ENCODE measurements at regions not wholly inside any gene's neighbourhood (a gene's known extent, or its start where the extent isn't known, plus 50 kb on each side); places are given as distances from the start of the nearest gene placed in this dataset.

DNA sequence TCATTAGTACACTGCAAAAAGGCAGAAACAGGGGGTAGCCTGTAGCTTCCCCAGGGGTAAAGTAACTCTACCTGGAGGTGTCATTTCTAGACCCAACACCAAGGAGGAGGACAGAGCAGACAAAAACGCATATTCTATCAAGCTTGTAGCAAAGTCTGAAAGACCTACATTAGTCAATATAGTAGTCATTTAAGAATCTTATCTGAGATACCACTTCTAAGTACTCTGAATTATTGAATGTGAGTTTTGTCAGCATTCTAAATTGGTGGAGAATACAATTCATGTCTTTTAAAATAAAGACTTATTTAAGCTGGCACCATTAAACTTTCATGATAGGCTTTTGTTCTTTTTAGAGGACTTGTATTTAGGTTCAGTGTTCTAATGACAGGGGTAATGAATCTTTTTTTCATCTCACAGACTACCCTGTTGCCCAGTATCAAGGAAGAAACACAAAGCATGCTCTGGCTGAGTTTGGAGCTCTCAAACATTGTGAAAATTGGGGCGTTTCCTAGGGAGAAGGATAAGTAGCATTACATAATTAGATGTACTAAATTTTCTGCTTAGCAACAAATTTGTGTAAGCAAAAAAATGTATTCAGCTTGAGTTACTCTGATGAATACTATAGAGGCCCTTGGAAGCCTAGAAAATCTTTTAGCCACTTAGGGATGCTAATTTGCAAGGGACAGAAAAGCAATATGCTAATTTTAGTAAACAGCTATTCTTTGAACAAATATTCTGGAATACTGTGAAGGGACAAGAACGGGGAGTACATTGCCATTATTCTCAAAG lies 255.4 kb upstream of the HSF2 start:
- H3K4me1 ChIP-seq (ENCODE audit: control insufficient read depth in 4 of 4, insufficient read depth in 4 of 4, low read length in 3 of 4), result no peaks in the 10 kb centered on the region
- H3K9me3 ChIP-seq (ENCODE audit: control insufficient read depth in 4 of 4, low read length in 3 of 4), result no peaks in the 10 kb centered on the region
- no peaks in the 10 kb centered on the region for H3K27me3 ChIP-seq (ENCODE audit: control insufficient read depth in 4 of 4, insufficient read depth in 4 of 4, low read length in 3 of 4)
- no peak overlapping the region for H3K27ac ChIP-seq (ENCODE audit: low read depth in 1 of 2, low read length in 2 of 2)
- H3K4me3 ChIP-seq (ENCODE audit: low read depth in 1 of 3, low read length in 3 of 3), result no peak overlapping the region
- H3K36me3 ChIP-seq (ENCODE audit: control insufficient read depth in 4 of 4, insufficient read depth in 3 of 4, low read depth in 1 of 4, low read length in 3 of 4), result no peaks in the 10 kb centered on the region
- DNase-seq (ENCODE audit: low spot score), result no peak
- H3K9ac ChIP-seq (ENCODE audit: low read depth in 1 of 2, low read length in 2 of 2), result no peak overlapping the region
- TF ChIP-seq HNF4G (IDR thresholded peaks at IDR 0.05), result no peak
- TF ChIP-seq FOXA2 (IDR thresholded peaks at IDR 0.05), result no peak
- 52% methylated on average over 3 of the region's 3 CpGs for WGBS

DNA sequence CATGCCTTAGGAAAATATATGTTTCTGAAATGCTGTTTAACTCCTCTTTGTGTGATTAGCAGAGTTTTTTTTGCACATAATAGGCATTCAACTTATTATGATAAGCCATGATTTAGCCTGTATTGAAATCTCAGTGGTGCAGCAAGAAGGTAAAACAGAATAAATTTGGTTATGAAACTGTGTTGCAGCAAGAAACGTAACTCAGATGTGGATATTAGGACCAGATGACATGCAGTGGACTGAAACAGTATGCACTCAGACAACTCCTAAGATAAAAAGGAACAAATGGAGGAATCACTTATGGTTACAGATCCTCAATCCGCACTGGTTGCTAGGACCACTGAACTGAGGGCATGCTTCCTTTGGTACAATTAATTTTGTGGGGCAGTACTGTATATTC lies 254.2 kb upstream of the HSF2 start:
- TF ChIP-seq YY1 (IDR thresholded peaks at IDR 0.05) (no peak), JUND (IDR thresholded peaks at IDR 0.05) (no peak), RAD21 (IDR thresholded peaks at IDR 0.05) (no peak), TAF1 (conservative IDR thresholded peaks at IDR 0.05) (no peak), SP1 (IDR thresholded peaks at IDR 0.05) (no peak), EGR1 (IDR thresholded peaks at IDR 0.05; ENCODE audit: low read depth in 2 of 2) (no peak), HNF4G (IDR thresholded peaks at IDR 0.05) (no peak), HNF4A (conservative IDR thresholded peaks at IDR 0.05) (no peak)
- TF ChIP-seq, protein P1, sequence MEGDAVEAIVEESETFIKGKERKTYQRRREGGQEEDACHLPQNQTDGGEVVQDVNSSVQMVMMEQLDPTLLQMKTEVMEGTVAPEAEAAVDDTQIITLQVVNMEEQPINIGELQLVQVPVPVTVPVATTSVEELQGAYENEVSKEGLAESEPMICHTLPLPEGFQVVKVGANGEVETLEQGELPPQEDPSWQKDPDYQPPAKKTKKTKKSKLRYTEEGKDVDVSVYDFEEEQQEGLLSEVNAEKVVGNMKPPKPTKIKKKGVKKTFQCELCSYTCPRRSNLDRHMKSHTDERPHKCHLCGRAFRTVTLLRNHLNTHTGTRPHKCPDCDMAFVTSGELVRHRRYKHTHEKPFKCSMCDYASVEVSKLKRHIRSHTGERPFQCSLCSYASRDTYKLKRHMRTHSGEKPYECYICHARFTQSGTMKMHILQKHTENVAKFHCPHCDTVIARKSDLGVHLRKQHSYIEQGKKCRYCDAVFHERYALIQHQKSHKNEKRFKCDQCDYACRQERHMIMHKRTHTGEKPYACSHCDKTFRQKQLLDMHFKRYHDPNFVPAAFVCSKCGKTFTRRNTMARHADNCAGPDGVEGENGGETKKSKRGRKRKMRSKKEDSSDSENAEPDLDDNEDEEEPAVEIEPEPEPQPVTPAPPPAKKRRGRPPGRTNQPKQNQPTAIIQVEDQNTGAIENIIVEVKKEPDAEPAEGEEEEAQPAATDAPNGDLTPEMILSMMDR (IDR thresholded peaks at IDR 0.05; ENCODE audit: low read depth, low read length, missing input control), result no peak
- TF ChIP-seq, protein P2, sequence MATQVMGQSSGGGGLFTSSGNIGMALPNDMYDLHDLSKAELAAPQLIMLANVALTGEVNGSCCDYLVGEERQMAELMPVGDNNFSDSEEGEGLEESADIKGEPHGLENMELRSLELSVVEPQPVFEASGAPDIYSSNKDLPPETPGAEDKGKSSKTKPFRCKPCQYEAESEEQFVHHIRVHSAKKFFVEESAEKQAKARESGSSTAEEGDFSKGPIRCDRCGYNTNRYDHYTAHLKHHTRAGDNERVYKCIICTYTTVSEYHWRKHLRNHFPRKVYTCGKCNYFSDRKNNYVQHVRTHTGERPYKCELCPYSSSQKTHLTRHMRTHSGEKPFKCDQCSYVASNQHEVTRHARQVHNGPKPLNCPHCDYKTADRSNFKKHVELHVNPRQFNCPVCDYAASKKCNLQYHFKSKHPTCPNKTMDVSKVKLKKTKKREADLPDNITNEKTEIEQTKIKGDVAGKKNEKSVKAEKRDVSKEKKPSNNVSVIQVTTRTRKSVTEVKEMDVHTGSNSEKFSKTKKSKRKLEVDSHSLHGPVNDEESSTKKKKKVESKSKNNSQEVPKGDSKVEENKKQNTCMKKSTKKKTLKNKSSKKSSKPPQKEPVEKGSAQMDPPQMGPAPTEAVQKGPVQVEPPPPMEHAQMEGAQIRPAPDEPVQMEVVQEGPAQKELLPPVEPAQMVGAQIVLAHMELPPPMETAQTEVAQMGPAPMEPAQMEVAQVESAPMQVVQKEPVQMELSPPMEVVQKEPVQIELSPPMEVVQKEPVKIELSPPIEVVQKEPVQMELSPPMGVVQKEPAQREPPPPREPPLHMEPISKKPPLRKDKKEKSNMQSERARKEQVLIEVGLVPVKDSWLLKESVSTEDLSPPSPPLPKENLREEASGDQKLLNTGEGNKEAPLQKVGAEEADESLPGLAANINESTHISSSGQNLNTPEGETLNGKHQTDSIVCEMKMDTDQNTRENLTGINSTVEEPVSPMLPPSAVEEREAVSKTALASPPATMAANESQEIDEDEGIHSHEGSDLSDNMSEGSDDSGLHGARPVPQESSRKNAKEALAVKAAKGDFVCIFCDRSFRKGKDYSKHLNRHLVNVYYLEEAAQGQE (IDR thresholded peaks at IDR 0.05), result no peak
- TF ChIP-seq, protein P3, sequence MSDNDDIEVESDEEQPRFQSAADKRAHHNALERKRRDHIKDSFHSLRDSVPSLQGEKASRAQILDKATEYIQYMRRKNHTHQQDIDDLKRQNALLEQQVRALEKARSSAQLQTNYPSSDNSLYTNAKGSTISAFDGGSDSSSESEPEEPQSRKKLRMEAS (IDR thresholded peaks at IDR 0.05), result no peak
- H3K4me1 ChIP-seq (ENCODE audit: control insufficient read depth in 4 of 4, insufficient read depth in 4 of 4, low read length in 3 of 4), result no peaks in the 10 kb centered on the region
- H3K36me3 ChIP-seq (ENCODE audit: control insufficient read depth in 4 of 4, insufficient read depth in 3 of 4, low read depth in 1 of 4, low read length in 3 of 4), result no peaks in the 10 kb centered on the region
- H3K9ac ChIP-seq (ENCODE audit: low read depth in 1 of 2, low read length in 2 of 2), result no peak overlapping the region
- H3K4me3 ChIP-seq (ENCODE audit: low read depth in 1 of 3, low read length in 3 of 3), result no peak overlapping the region
- WGBS, result 65% methylated on average over 2 of the region's 2 CpGs
- no peaks in the 10 kb centered on the region for H3K27me3 ChIP-seq (ENCODE audit: control insufficient read depth in 4 of 4, insufficient read depth in 4 of 4, low read length in 3 of 4)
- no peak overlapping the region for H3K27ac ChIP-seq (ENCODE audit: low read depth in 1 of 2, low read length in 2 of 2)
- no peak for DNase-seq (ENCODE audit: low spot score)
- no peaks in the 10 kb centered on the region for H3K9me3 ChIP-seq (ENCODE audit: control insufficient read depth in 4 of 4, low read length in 3 of 4)

DNA sequence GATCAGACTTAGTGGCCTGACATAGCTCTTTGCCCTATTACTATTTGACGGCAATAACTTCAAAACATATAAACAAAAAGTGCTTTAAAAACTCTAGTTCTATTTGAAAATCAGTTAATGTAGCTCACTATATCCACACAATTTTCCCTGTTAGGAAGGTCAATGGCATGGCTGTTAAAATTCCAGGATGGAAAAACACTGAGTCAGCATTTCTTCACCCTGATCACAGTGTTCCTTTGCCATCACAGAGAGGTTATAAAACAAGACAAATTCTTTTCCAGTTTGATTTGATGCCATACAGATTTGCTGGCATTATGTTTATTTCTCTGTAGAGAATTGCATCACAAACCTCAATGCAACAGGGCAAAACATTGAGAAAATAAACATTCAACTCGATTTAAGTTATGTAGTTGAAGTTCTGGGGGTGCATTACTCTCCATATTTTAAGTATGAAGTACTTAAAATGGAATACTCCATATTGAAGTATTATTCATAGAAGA lies 253.7 kb upstream of the HSF2 start:
- no peaks in the 10 kb centered on the region for H3K36me3 ChIP-seq (ENCODE audit: control insufficient read depth in 4 of 4, insufficient read depth in 3 of 4, low read depth in 1 of 4, low read length in 3 of 4)
- H3K9me3 ChIP-seq (ENCODE audit: control insufficient read depth in 4 of 4, low read length in 3 of 4), result no peaks in the 10 kb centered on the region
- WGBS, result 56% methylated on average over 2 of the region's 2 CpGs
- no peaks in the 10 kb centered on the region for H3K4me1 ChIP-seq (ENCODE audit: control insufficient read depth in 4 of 4, insufficient read depth in 4 of 4, low read length in 3 of 4)
- DNase-seq (ENCODE audit: low spot score), result no peak
- H3K9ac ChIP-seq (ENCODE audit: low read depth in 1 of 2, low read length in 2 of 2), result no peak overlapping the region
- H3K4me3 ChIP-seq (ENCODE audit: low read depth in 1 of 3, low read length in 3 of 3), result no peak overlapping the region
- H3K27me3 ChIP-seq (ENCODE audit: control insufficient read depth in 4 of 4, insufficient read depth in 4 of 4, low read length in 3 of 4), result no peaks in the 10 kb centered on the region
- H3K27ac ChIP-seq (ENCODE audit: low read depth in 1 of 2, low read length in 2 of 2), result no peak overlapping the region
- TF ChIP-seq, protein P1 (IDR thresholded peaks at IDR 0.05; ENCODE audit: low read depth, low read length, missing input control), result no peak
- no peak for TF ChIP-seq FOXA2 (IDR thresholded peaks at IDR 0.05)
- no peak for TF ChIP-seq HNF4A (conservative IDR thresholded peaks at IDR 0.05)
- TF ChIP-seq, protein P4, sequence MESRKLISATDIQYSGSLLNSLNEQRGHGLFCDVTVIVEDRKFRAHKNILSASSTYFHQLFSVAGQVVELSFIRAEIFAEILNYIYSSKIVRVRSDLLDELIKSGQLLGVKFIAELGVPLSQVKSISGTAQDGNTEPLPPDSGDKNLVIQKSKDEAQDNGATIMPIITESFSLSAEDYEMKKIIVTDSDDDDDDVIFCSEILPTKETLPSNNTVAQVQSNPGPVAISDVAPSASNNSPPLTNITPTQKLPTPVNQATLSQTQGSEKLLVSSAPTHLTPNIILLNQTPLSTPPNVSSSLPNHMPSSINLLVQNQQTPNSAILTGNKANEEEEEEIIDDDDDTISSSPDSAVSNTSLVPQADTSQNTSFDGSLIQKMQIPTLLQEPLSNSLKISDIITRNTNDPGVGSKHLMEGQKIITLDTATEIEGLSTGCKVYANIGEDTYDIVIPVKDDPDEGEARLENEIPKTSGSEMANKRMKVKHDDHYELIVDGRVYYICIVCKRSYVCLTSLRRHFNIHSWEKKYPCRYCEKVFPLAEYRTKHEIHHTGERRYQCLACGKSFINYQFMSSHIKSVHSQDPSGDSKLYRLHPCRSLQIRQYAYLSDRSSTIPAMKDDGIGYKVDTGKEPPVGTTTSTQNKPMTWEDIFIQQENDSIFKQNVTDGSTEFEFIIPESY (IDR thresholded peaks at IDR 0.05), result no peak
- TF ChIP-seq, protein P5, sequence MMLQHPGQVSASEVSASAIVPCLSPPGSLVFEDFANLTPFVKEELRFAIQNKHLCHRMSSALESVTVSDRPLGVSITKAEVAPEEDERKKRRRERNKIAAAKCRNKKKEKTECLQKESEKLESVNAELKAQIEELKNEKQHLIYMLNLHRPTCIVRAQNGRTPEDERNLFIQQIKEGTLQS (IDR thresholded peaks at IDR 0.05), result no peak

Data from liver (tissue), 8 donors.